Mesothelial cell of epicardium (in vitro differentiated cells): ENCODE measurements at regions not wholly inside any gene's neighbourhood (a gene's known extent, or its start where the extent isn't known, plus 50 kb on each side); places are given as distances from the start of the nearest gene placed in this dataset.

ENCODE experiments used
- DNase-seq, 2 experiments: peaks; one replicate each; pipeline ENCODE4 v3.0.0; 2021; ENCODE audit warnings: low spot score in 2 of 2; ENCODE audit not compliant: unreplicated experiment in 2 of 2
- H3K27ac Mint-ChIP-seq: 2 replicates; pipeline ENCODE4 v1.8.0; 2021; ENCODE audit warnings: mixed read lengths
- H3K27me3 Mint-ChIP-seq: 2 replicates; pipeline ENCODE4 v1.8.0; 2021; ENCODE audit warnings: low read depth, mixed read lengths
- H3K36me3 Mint-ChIP-seq: 2 replicates; pipeline ENCODE4 v1.8.0; 2021; ENCODE audit warnings: mixed read lengths
- H3K4me1 Mint-ChIP-seq: 2 replicates; pipeline ENCODE4 v1.8.0; 2021; ENCODE audit warnings: mixed read lengths
- H3K4me3 Mint-ChIP-seq: 2 replicates; pipeline ENCODE4 v1.8.0; 2021; ENCODE audit warnings: mild to moderate bottlenecking, moderate library complexity, mixed read lengths
- H3K9me3 Mint-ChIP-seq: 2 replicates; pipeline ENCODE4 v1.8.0; 2021; ENCODE audit warnings: mixed read lengths
- TF ChIP-seq, protein P1 (sequence below): fragments of 200-600 bp; sonication (generic); IDR thresholded peaks from one replicate; pipeline ENCODE4 v1.5.0; 2021; ENCODE audit warnings: antibody characterized with exemption; ENCODE audit not compliant: unreplicated experiment

DNA sequence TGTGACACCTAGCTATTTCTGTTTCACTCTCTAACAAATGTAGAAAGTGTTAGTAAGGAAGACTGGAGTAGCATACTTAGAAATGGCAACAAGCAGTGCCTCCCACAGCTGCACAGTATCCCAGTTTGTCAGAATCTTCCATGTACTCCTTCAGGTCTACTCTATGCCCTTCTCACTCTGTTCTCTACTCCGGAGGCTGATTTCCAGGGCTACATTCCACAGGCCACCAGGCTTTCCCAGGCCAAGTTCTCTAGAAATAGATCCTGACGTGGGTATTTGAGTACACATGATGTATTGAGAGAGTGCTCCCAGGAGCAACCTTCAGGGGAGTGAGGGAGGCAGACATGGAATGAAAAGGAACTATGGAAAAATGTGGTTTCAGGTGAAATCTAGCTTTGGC is 177.3 kb upstream of the GK2 start:
- H3K4me1 Mint-ChIP-seq: peaks cover under 1% of the 10 kb centered on the region
- H3K9me3 Mint-ChIP-seq: peaks cover 6% of the 10 kb centered on the region
- H3K36me3 Mint-ChIP-seq: peaks cover 2% of the 10 kb centered on the region
- H3K4me3 Mint-ChIP-seq: no peak overlapping the region
- TF ChIP-seq, protein P1, sequence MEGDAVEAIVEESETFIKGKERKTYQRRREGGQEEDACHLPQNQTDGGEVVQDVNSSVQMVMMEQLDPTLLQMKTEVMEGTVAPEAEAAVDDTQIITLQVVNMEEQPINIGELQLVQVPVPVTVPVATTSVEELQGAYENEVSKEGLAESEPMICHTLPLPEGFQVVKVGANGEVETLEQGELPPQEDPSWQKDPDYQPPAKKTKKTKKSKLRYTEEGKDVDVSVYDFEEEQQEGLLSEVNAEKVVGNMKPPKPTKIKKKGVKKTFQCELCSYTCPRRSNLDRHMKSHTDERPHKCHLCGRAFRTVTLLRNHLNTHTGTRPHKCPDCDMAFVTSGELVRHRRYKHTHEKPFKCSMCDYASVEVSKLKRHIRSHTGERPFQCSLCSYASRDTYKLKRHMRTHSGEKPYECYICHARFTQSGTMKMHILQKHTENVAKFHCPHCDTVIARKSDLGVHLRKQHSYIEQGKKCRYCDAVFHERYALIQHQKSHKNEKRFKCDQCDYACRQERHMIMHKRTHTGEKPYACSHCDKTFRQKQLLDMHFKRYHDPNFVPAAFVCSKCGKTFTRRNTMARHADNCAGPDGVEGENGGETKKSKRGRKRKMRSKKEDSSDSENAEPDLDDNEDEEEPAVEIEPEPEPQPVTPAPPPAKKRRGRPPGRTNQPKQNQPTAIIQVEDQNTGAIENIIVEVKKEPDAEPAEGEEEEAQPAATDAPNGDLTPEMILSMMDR: no peak
- H3K27me3 Mint-ChIP-seq: no peaks in the 10 kb centered on the region
- H3K27ac Mint-ChIP-seq: no peak overlapping the region
- no peak for DNase-seq

DNA sequence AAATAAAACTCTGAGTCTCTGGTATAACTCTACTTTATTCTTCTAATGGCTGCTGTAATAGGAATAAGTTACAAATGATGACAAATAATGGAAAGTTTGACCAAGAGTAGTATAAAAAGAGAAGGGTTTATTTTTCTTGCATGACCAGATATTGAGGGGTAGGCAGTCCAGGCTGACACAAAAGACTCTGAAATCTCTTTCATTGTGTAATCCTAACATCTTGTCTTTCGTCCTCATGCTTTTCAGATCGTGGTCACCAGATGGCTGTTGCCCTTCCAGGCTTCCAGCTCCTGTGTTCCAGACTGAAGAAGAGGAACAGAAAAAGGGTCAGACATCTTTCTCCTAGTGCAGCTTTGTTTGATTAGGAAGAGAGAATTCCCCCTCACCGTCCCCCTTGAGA is 176.9 kb upstream of the GK2 start:
- TF ChIP-seq, protein P1: no peak
- H3K4me1 Mint-ChIP-seq: no peaks in the 10 kb centered on the region
- no peak overlapping the region for H3K4me3 Mint-ChIP-seq
- no peak overlapping the region for H3K27ac Mint-ChIP-seq
- H3K27me3 Mint-ChIP-seq: no peaks in the 10 kb centered on the region
- DNase-seq: no peak
- H3K9me3 Mint-ChIP-seq: peaks cover 6% of the 10 kb centered on the region
- H3K36me3 Mint-ChIP-seq: peaks cover 2% of the 10 kb centered on the region

DNA sequence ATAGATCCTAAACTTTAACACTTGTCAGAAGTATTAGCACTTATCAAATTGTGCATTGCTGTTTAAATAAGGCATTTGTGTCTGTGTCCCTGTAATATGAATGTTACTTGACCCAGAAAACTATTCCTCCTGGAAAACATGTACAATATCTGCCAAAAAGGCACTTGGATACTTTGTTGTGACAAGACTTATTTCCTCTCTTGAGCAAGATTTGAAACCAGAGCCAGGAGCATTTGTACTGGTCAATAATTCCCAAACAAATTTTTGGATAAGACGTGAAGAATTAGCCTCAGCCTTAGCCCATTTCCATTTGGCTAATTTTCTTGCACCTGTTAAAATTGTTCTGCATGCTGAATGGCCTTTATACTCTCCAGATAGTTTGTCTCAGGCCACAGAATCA is 176.3 kb upstream of the GK2 start:
- TF ChIP-seq, protein P1: no peak
- H3K27ac Mint-ChIP-seq: no peak overlapping the region
- H3K4me1 Mint-ChIP-seq: no peaks in the 10 kb centered on the region
- no peaks in the 10 kb centered on the region for H3K27me3 Mint-ChIP-seq
- no peak for DNase-seq
- peaks cover 6% of the 10 kb centered on the region for H3K9me3 Mint-ChIP-seq
- peaks cover 2% of the 10 kb centered on the region for H3K36me3 Mint-ChIP-seq
- H3K4me3 Mint-ChIP-seq: no peak overlapping the region

DNA sequence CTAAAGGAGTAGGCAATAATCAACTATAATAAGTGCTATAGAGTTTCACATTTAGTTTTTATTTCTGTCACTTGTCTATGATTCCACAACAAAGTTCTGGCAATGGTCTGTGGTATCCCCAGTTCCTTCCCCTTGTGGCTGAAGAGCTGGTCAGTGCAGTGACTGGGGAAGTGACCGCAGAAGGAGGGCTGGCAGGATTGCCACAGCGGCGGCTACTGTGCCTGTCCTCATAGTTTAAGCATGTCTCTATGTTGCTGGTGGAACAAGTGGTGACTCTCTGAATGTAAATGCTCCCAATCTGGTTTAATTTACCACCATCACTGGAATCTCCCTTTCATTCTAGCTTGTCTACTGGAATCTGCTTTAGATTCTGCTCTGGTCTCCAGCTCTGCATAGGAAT is 170.6 kb upstream of the GK2 start:
- no peaks in the 10 kb centered on the region for H3K36me3 Mint-ChIP-seq
- H3K4me1 Mint-ChIP-seq: peaks cover 8% of the 10 kb centered on the region
- no peaks in the 10 kb centered on the region for H3K27me3 Mint-ChIP-seq
- TF ChIP-seq, protein P1: no peak
- H3K27ac Mint-ChIP-seq: no peak overlapping the region
- no peaks in the 10 kb centered on the region for H3K9me3 Mint-ChIP-seq
- DNase-seq: no peak
- H3K4me3 Mint-ChIP-seq: no peak overlapping the region

DNA sequence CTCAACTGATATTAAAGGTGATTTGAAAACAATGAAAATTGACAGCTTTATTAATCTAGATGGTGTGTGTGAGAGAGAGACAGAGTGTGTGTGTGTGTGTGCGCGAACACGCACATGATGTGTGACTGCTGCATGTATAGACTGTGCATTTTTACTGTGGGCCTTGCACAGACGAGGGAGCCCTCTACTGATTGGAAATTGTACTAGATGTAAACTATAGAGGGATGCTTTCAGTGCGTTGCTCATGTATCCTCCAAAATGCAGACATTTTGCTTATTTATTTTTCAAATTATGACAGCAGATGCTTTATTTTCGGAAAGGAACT is 168.4 kb upstream of the GK2 start:
- Mint-ChIP-seq H3K4me1 (peaks cover 8% of the 10 kb centered on the region), H3K27ac (no peak overlapping the region), H3K36me3 (no peaks in the 10 kb centered on the region), H3K4me3 (no peak overlapping the region), H3K9me3 (no peaks in the 10 kb centered on the region), H3K27me3 (peaks cover 4% of the 10 kb centered on the region)
- DNase-seq: no peak
- TF ChIP-seq, protein P1: no peak

DNA sequence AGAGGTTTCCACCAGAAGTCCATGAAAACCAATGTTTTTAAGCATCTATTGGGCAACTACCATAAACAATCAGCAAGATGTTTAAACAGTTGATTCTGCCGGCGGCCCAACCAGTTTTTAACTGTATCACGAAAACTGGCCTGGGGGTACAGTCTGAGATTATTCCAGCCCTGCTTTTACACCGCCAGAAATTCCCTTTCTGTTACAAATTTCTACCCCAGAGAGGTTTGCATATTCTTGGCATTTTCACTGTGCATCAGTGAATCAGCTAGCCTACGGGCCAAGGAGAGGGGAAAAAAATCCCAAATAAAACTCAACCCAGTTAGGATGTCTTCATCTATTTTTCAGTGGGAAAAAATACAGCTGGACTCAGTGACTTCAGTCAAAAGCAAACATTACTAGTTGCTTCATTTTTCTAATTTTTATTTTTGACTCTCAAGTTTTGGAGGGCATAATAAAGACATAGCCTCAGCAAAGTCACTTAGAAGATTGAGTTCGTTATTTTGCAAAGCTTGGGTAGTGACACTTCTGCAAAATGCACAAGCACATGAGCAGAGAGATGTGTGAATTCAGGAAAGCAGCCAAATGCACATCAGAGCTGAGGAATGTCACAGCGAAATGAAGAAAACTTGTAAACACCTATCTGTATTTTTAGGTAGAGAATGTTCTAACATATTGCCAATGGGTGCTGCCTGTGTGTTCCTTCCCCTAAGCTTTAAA is 167.8 kb upstream of the GK2 start:
- TF ChIP-seq, protein P1: no peak
- no peak overlapping the region for H3K4me3 Mint-ChIP-seq
- peaks cover 8% of the 10 kb centered on the region for H3K4me1 Mint-ChIP-seq
- H3K27ac Mint-ChIP-seq: no peak overlapping the region
- H3K36me3 Mint-ChIP-seq: no peaks in the 10 kb centered on the region
- peaks cover 4% of the 10 kb centered on the region for H3K27me3 Mint-ChIP-seq
- H3K9me3 Mint-ChIP-seq: no peaks in the 10 kb centered on the region
- no peak for DNase-seq
